ENCODE measurements at regions not wholly inside any gene's neighbourhood (a gene's known extent, or its start where the extent isn't known, plus 50 kb on each side); places are given as distances from the start of the nearest gene placed in this dataset.
"Not testable (repeated sequence)": the region's sequence is repeated elsewhere in the genome, so short reads cannot be mapped to it uniquely, and the experiment has no call there.

GRCh38 chr20:47444584-47444983 lies 57.1 kb upstream of the NCOA3 start:
- H3K4me1 Mint-ChIP-seq = no peaks in the 10 kb centered on the region
- H3K4me3 Mint-ChIP-seq = no peak overlapping the region
- H3K9me3 Mint-ChIP-seq = no peaks in the 10 kb centered on the region
- DNase-seq (ENCODE audit: low read depth, low spot score) = no peak
- TF ChIP-seq CTCF (conservative IDR thresholded peaks at IDR 0.05) = no peak
- no peak overlapping the region for H3K27ac Mint-ChIP-seq (ENCODE audit: unreplicated experiment)
- no peaks in the 10 kb centered on the region for H3K27me3 Mint-ChIP-seq (ENCODE audit: low read depth)
- no peaks in the 10 kb centered on the region for H3K36me3 Mint-ChIP-seq (ENCODE audit: low read depth)

- no peak overlapping the region for H3K4me3 Mint-ChIP-seq
- H3K27me3 Mint-ChIP-seq (ENCODE audit: low read depth) = no peaks in the 10 kb centered on the region
- no peak for DNase-seq (ENCODE audit: low read depth, low spot score)
- H3K36me3 Mint-ChIP-seq (ENCODE audit: low read depth) = no peaks in the 10 kb centered on the region
- no peaks in the 10 kb centered on the region for H3K4me1 Mint-ChIP-seq
- no peak overlapping the region for H3K27ac Mint-ChIP-seq (ENCODE audit: unreplicated experiment)
- H3K9me3 Mint-ChIP-seq = no peaks in the 10 kb centered on the region
- no peak for TF ChIP-seq CTCF (conservative IDR thresholded peaks at IDR 0.05)
Observed at GRCh38 chr20:47445291-47445690, 56.4 kb upstream of the NCOA3 start.

GRCh38 chr20:47447350-47448296 lies 54.1 kb upstream of the NCOA3 start:
- H3K4me1 Mint-ChIP-seq; H3K27me3 Mint-ChIP-seq (ENCODE audit: low read depth); DNase-seq (ENCODE audit: low read depth, low spot score); H3K4me3 Mint-ChIP-seq; H3K27ac Mint-ChIP-seq (ENCODE audit: unreplicated experiment); H3K36me3 Mint-ChIP-seq (ENCODE audit: low read depth); H3K9me3 Mint-ChIP-seq: not testable (repeated sequence)

GRCh38 chr20:47448429-47448828 lies 53.3 kb upstream of the NCOA3 start:
- no peak for DNase-seq (ENCODE audit: low read depth, low spot score)
- no peak for TF ChIP-seq CTCF (conservative IDR thresholded peaks at IDR 0.05)
- no peaks in the 10 kb centered on the region for H3K27me3 Mint-ChIP-seq (ENCODE audit: low read depth)
- H3K27ac Mint-ChIP-seq (ENCODE audit: unreplicated experiment) = no peak overlapping the region
- H3K9me3 Mint-ChIP-seq = no peaks in the 10 kb centered on the region
- no peaks in the 10 kb centered on the region for H3K36me3 Mint-ChIP-seq (ENCODE audit: low read depth)
- H3K4me3 Mint-ChIP-seq = no peak overlapping the region
- no peaks in the 10 kb centered on the region for H3K4me1 Mint-ChIP-seq

GRCh38 chr20:47451602-47451904 lies 50.1 kb upstream of the NCOA3 start:
- Mint-ChIP-seq H3K27ac (ENCODE audit: unreplicated experiment) (no peak overlapping the region), H3K4me1 (no peaks in the 10 kb centered on the region), H3K9me3 (no peaks in the 10 kb centered on the region), H3K27me3 (ENCODE audit: low read depth) (no peaks in the 10 kb centered on the region), H3K36me3 (ENCODE audit: low read depth) (no peaks in the 10 kb centered on the region), H3K4me3 (no peak overlapping the region)
- TF ChIP-seq CTCF (conservative IDR thresholded peaks at IDR 0.05) = no peak
- no peak for DNase-seq (ENCODE audit: low read depth, low spot score)
